ENCODE measurements at regions not wholly inside any gene's neighbourhood (a gene's known extent, or its start where the extent isn't known, plus 50 kb on each side); places are given as distances from the start of the nearest gene placed in this dataset.

- no peak overlapping the region for H3K27ac Mint-ChIP-seq
- DNase-seq (no peak), ATAC-seq (ENCODE audit: poor library complexity) (no peak)
- ChIA-PET POLR2A (no interaction called here), CTCF (no interaction called here)
- no peaks in the 10 kb centered on the region for H3K27me3 Mint-ChIP-seq
- no peak overlapping the region for H3K27ac ChIP-seq (ENCODE audit: low read depth in 1 of 2, low read length in 2 of 2)
- H3K9me3 Mint-ChIP-seq, result no peaks in the 10 kb centered on the region
- no peak for TF ChIP-seq CTCF (IDR thresholded peaks at IDR 0.05)
- no peaks in the 10 kb centered on the region for H3K4me1 Mint-ChIP-seq (ENCODE audit: low read depth)
- H3K36me3 ChIP-seq (ENCODE audit: insufficient read depth, low read length), result no peaks in the 10 kb centered on the region
- H3K27me3 ChIP-seq (ENCODE audit: control insufficient read depth in 1 of 2, insufficient read depth in 2 of 2, low read length in 2 of 2), result no peaks in the 10 kb centered on the region
- H3K4me3 Mint-ChIP-seq, result no peak overlapping the region
- no peak overlapping the region for H3K4me3 ChIP-seq (ENCODE audit: low read length)
- H3K36me3 Mint-ChIP-seq (ENCODE audit: low read depth), result no peaks in the 10 kb centered on the region
- H3K4me1 ChIP-seq (ENCODE audit: insufficient read depth, low read length), result no peaks in the 10 kb centered on the region
- no peaks in the 10 kb centered on the region for H3K9me3 ChIP-seq (ENCODE audit: control insufficient read depth in 1 of 2, insufficient read depth in 1 of 2, low read length in 2 of 2)
- intact Hi-C loops (cut with DNase I, micrococcal nuclease), result no loop called here
Observed at GRCh38 chr2:107719141-107719540, 107.6 kb upstream of the RGPD4 start.

- H3K4me1 Mint-ChIP-seq (ENCODE audit: low read depth), result no peaks in the 10 kb centered on the region
- Histone ChIP-seq H3K27ac (ENCODE audit: low read depth in 1 of 2, low read length in 2 of 2) (no peak overlapping the region), H3K4me1 (ENCODE audit: insufficient read depth, low read length) (no peaks in the 10 kb centered on the region), H3K4me3 (ENCODE audit: low read length) (no peak overlapping the region), H3K9me3 (ENCODE audit: control insufficient read depth in 1 of 2, insufficient read depth in 1 of 2, low read length in 2 of 2) (no peaks in the 10 kb centered on the region), H3K27me3 (ENCODE audit: control insufficient read depth in 1 of 2, insufficient read depth in 2 of 2, low read length in 2 of 2) (no peaks in the 10 kb centered on the region), H3K36me3 (ENCODE audit: insufficient read depth, low read length) (no peaks in the 10 kb centered on the region)
- DNase-seq (no peak), ATAC-seq (ENCODE audit: poor library complexity) (no peak)
- no peak overlapping the region for H3K27ac Mint-ChIP-seq
- intact Hi-C loops (cut with DNase I, micrococcal nuclease), result no loop called here
- no peaks in the 10 kb centered on the region for H3K27me3 Mint-ChIP-seq
- no peak overlapping the region for H3K4me3 Mint-ChIP-seq
- H3K36me3 Mint-ChIP-seq (ENCODE audit: low read depth), result no peaks in the 10 kb centered on the region
- no peak for TF ChIP-seq CTCF (IDR thresholded peaks at IDR 0.05)
- CTCF ChIA-PET, result no interaction called here
- no peaks in the 10 kb centered on the region for H3K9me3 Mint-ChIP-seq
- POLR2A ChIA-PET, result no interaction called here
Observed at GRCh38 chr2:107719836-107720235, 106.9 kb upstream of the RGPD4 start.

- intact Hi-C loops (cut with DNase I, micrococcal nuclease), result no loop called here
- Histone ChIP-seq H3K27me3 (ENCODE audit: control insufficient read depth in 1 of 2, insufficient read depth in 2 of 2, low read length in 2 of 2) (no peaks in the 10 kb centered on the region), H3K27ac (ENCODE audit: low read depth in 1 of 2, low read length in 2 of 2) (no peak overlapping the region), H3K4me1 (ENCODE audit: insufficient read depth, low read length) (no peaks in the 10 kb centered on the region), H3K9me3 (ENCODE audit: control insufficient read depth in 1 of 2, insufficient read depth in 1 of 2, low read length in 2 of 2) (no peaks in the 10 kb centered on the region), H3K4me3 (ENCODE audit: low read length) (no peak overlapping the region), H3K36me3 (ENCODE audit: insufficient read depth, low read length) (no peaks in the 10 kb centered on the region)
- CTCF ChIA-PET, result no interaction called here
- DNase-seq (no peak), ATAC-seq (ENCODE audit: poor library complexity) (no peak)
- POLR2A ChIA-PET, result no interaction called here
- Mint-ChIP-seq H3K27me3 (no peaks in the 10 kb centered on the region), H3K9me3 (no peaks in the 10 kb centered on the region), H3K4me1 (ENCODE audit: low read depth) (no peaks in the 10 kb centered on the region), H3K27ac (no peak overlapping the region), H3K4me3 (no peak overlapping the region), H3K36me3 (ENCODE audit: low read depth) (no peaks in the 10 kb centered on the region)
- no peak for TF ChIP-seq CTCF (IDR thresholded peaks at IDR 0.05)
Observed at GRCh38 chr2:107721178-107721577, 105.5 kb upstream of the RGPD4 start.
